GM19351 (cell line): ENCODE measurements at regions not wholly inside any gene's neighbourhood (a gene's known extent, or its start where the extent isn't known, plus 50 kb on each side); places are given as distances from the start of the nearest gene placed in this dataset.
"Not testable (repeated sequence)": the region's sequence is repeated elsewhere in the genome, so short reads cannot be mapped to it uniquely, and the experiment has no call there.

Experiments
- ATAC-seq: cut with Tn5 transposase; IDR thresholded peaks from one replicate; pipeline ENCODE4 v1.9.1; 2021; ENCODE audit warnings: mild to moderate bottlenecking, moderate library complexity; ENCODE audit not compliant: unreplicated experiment

GRCh38 chr21:28877318-28877884 lies 115.3 kb downstream of the LTN1 start:
- no peak for ATAC-seq

GRCh38 chr21:28875078-28875477 lies 117.6 kb downstream of the LTN1 start:
- no peak for ATAC-seq

GRCh38 chr21:28872218-28872617 lies 120.5 kb downstream of the LTN1 start:
- no peak for ATAC-seq

GRCh38 chr21:28871388-28872010 lies 121.2 kb downstream of the LTN1 start:
- ATAC-seq: no peak

GRCh38 chr21:28867401-28867800 lies 125.3 kb downstream of the LTN1 start:
- no peak for ATAC-seq

- no peak for ATAC-seq
Measured at GRCh38 chr21:28865488-28866186, 127.0 kb downstream of the LTN1 start.

GRCh38 chr21:28858424-28858823 lies 134.3 kb downstream of the LTN1 start:
- ATAC-seq: no peak

GRCh38 chr21:28857752-28858151 lies 134.9 kb downstream of the LTN1 start:
- ATAC-seq: no peak

GRCh38 chr21:28856588-28857250 lies 136.0 kb downstream of the LTN1 start:
- no peak for ATAC-seq

- ATAC-seq: no peak
Measured at GRCh38 chr21:28852706-28853105, 140.0 kb downstream of the LTN1 start.

- ATAC-seq: no peak
Measured at GRCh38 chr21:28851645-28852044, 141.0 kb downstream of the LTN1 start.

GRCh38 chr21:28839237-28839636 lies 153.4 kb downstream of the LTN1 start:
- not testable (repeated sequence) for ATAC-seq

- not testable (repeated sequence) for ATAC-seq
Measured at GRCh38 chr21:28837426-28837825, 155.3 kb downstream of the LTN1 start.

- ATAC-seq: not testable (repeated sequence)
Measured at GRCh38 chr21:28836588-28836987, 156.1 kb downstream of the LTN1 start.

- ATAC-seq: no peak
Measured at GRCh38 chr21:28834335-28835238, 158.1 kb downstream of the LTN1 start.

GRCh38 chr21:28833609-28834008 lies 159.1 kb downstream of the LTN1 start:
- ATAC-seq: no peak

- no peak for ATAC-seq
Measured at GRCh38 chr21:28833182-28833581, 159.5 kb downstream of the LTN1 start.

GRCh38 chr21:28832715-28833061 lies 160.0 kb downstream of the LTN1 start:
- ATAC-seq: no peak

GRCh38 chr21:28832013-28832714 lies 160.5 kb downstream of the LTN1 start:
- ATAC-seq: no peak

- ATAC-seq: no peak
Measured at GRCh38 chr21:28828981-28829380, 163.7 kb downstream of the LTN1 start.
